ENCODE measurements at regions not wholly inside any gene's neighbourhood (a gene's known extent, or its start where the extent isn't known, plus 50 kb on each side); places are given as distances from the start of the nearest gene placed in this dataset.
"Not testable (repeated sequence)": the region's sequence is repeated elsewhere in the genome, so short reads cannot be mapped to it uniquely, and the experiment has no call there.

- H3K4me3 ChIP-seq (ENCODE audit: low read depth, low read length); in situ Hi-C loops (cut with HindIII; ENCODE audit: low sequenced_read_pairs); DNase-seq (ENCODE audit: low read depth, low spot score): not testable (repeated sequence)
Measured at GRCh38 chrX:133483771-133484170, 68.5 kb upstream of the GPC4 start.

GRCh38 chrX:133482056-133482952 lies 67.0 kb upstream of the GPC4 start:
- H3K4me3 ChIP-seq (ENCODE audit: low read depth, low read length): no peak overlapping the region
- in situ Hi-C loops (cut with HindIII; ENCODE audit: low sequenced_read_pairs): no loop called here
- DNase-seq (ENCODE audit: low read depth, low spot score): peak; percentile 51
- TF ChIP-seq, protein P1, sequence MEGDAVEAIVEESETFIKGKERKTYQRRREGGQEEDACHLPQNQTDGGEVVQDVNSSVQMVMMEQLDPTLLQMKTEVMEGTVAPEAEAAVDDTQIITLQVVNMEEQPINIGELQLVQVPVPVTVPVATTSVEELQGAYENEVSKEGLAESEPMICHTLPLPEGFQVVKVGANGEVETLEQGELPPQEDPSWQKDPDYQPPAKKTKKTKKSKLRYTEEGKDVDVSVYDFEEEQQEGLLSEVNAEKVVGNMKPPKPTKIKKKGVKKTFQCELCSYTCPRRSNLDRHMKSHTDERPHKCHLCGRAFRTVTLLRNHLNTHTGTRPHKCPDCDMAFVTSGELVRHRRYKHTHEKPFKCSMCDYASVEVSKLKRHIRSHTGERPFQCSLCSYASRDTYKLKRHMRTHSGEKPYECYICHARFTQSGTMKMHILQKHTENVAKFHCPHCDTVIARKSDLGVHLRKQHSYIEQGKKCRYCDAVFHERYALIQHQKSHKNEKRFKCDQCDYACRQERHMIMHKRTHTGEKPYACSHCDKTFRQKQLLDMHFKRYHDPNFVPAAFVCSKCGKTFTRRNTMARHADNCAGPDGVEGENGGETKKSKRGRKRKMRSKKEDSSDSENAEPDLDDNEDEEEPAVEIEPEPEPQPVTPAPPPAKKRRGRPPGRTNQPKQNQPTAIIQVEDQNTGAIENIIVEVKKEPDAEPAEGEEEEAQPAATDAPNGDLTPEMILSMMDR (IDR thresholded peaks at IDR 0.05; ENCODE audit: low read depth, low read length): no peak

GRCh38 chrX:133477986-133478385 lies 62.7 kb upstream of the GPC4 start:
- H3K4me3 ChIP-seq (ENCODE audit: low read depth, low read length): no peak overlapping the region
- DNase-seq (ENCODE audit: low read depth, low spot score): no peak
- TF ChIP-seq, protein P1 (IDR thresholded peaks at IDR 0.05; ENCODE audit: low read depth, low read length): no peak
- in situ Hi-C loops (cut with HindIII; ENCODE audit: low sequenced_read_pairs): no loop called here

DNA sequence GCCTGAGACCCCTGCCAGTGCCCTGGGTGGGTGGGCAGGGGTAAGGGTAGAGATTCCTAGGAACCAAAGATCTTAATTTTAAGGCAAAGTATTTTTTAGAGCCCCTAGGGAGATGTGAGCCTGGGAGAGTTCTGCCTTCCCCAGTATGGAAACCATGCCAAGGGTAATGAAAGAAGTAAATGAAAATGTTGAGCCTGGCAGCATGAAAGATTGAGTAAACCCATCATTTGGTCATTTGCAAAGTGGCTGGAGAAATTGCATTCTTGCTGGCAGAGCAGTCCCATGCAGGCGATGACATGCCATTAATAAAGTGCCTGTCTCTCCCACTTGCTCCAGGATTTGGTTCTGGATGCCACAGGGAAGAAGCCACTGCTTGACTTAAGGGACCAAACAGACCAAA lies 60.7 kb upstream of the GPC4 start:
- TF ChIP-seq, protein P1 (IDR thresholded peaks at IDR 0.05; ENCODE audit: low read depth, low read length): no peak
- no peak for DNase-seq (ENCODE audit: low read depth, low spot score)
- in situ Hi-C loops (cut with HindIII; ENCODE audit: low sequenced_read_pairs): no loop called here

GRCh38 chrX:133475521-133475920 lies 60.2 kb upstream of the GPC4 start:
- in situ Hi-C loops (cut with HindIII; ENCODE audit: low sequenced_read_pairs): no loop called here
- H3K4me3 ChIP-seq (ENCODE audit: low read depth, low read length): no peak overlapping the region
- DNase-seq (ENCODE audit: low read depth, low spot score): no peak
- TF ChIP-seq, protein P1 (IDR thresholded peaks at IDR 0.05; ENCODE audit: low read depth, low read length): no peak

More for the DNA sequence above, 60.7 kb upstream of the GPC4 start:
- no peak overlapping the region for H3K4me3 ChIP-seq (ENCODE audit: low read depth, low read length)

GRCh38 chrX:133474574-133474973 lies 59.3 kb upstream of the GPC4 start:
- H3K4me3 ChIP-seq (ENCODE audit: low read depth, low read length): no peak overlapping the region
- in situ Hi-C loops (cut with HindIII; ENCODE audit: low sequenced_read_pairs): no loop called here
- no peak for DNase-seq (ENCODE audit: low read depth, low spot score)
- TF ChIP-seq, protein P1 (IDR thresholded peaks at IDR 0.05; ENCODE audit: low read depth, low read length): no peak

- TF ChIP-seq, protein P1 (IDR thresholded peaks at IDR 0.05; ENCODE audit: low read depth, low read length): no peak
- DNase-seq (ENCODE audit: low read depth, low spot score): no peak
- H3K4me3 ChIP-seq (ENCODE audit: low read depth, low read length): no peak overlapping the region
- in situ Hi-C loops (cut with HindIII; ENCODE audit: low sequenced_read_pairs): no loop called here
Measured at GRCh38 chrX:133473451-133473850, 58.2 kb upstream of the GPC4 start.
